Panc1 (cell line): ENCODE measurements at regions not wholly inside any gene's neighbourhood (a gene's known extent, or its start where the extent isn't known, plus 50 kb on each side); places are given as distances from the start of the nearest gene placed in this dataset.

ENCODE experiments used
- CTCF ChIP-seq: fragments of 450-650 bp; IDR thresholded peaks from 2 replicates; pipeline ENCODE4 v1.5.1; 2017; ENCODE audit warnings: mild to moderate bottlenecking
- POLR2AphosphoS5 ChIP-seq: IDR thresholded peaks from 2 replicates; pipeline ENCODE4 v1.6.1; 2012; ENCODE audit warnings: mild to moderate bottlenecking, low read depth, low read length, moderate library complexity

DNA sequence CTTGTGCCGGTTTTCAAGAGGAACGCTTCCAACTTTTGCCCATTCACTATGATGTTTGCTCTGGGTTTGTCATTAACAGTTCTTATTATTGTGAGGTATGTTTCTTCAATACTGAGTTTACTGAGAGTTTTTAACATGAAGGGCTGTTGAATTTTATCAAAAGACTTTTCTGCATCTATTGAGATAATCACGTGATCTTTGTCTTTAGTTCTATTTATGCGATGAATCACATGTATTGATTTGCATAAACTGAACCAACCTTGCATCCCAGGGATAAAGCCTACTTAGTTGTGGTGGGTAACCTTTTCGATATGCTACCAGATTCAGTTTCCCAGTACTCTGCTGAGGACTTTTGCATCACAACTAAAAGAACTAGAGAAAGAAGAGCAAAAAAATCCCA, 318.0 kb downstream of the GASK1B start:
- TF ChIP-seq CTCF (no peak), POLR2AphosphoS5 (no peak)
